CD8-positive, alpha-beta memory T cell (primary cell): ENCODE measurements at regions not wholly inside any gene's neighbourhood (a gene's known extent, or its start where the extent isn't known, plus 50 kb on each side); places are given as distances from the start of the nearest gene placed in this dataset.

Source experiments
- CTCF ChIA-PET: fragments of 350-600 bp; sonication (Branson Sonifier 250); formaldehyde crosslinking; loops from one replicate; lab custom pipeline; 2021; ENCODE audit warnings: antibody characterized with exemption; lab: Charles Lee
- POLR2A ChIA-PET: fragments of 350-600 bp; sonication (Branson Sonifier 250); formaldehyde crosslinking; loops from one replicate; lab custom pipeline; 2021; ENCODE audit warnings: antibody characterized with exemption; lab: Charles Lee
- DNase-seq, 5 donors: peaks; one replicate each; pipeline versions ENCODE4 v3.0.0 to v3.0.0-alpha.2; 2020 to 2022; ENCODE audit warnings: mixed read lengths in 1 of 5
- H3K27ac ChIP-seq: one replicate; pipeline ENCODE4 v1.7.0; 2013; ENCODE audit warnings: low read depth, mild to moderate bottlenecking, low read length, moderate library complexity
- H3K27me3 ChIP-seq: 2 replicates; pipeline ENCODE4 v1.7.0; 2013; ENCODE audit warnings: low read length, mild to moderate bottlenecking; ENCODE audit not compliant: insufficient read depth, poor library complexity, severe bottlenecking
- H3K36me3 ChIP-seq: 2 replicates; pipeline ENCODE4 v1.7.0; 2013; ENCODE audit warnings: mild to moderate bottlenecking, low read length, moderate library complexity; ENCODE audit not compliant: insufficient read depth
- H3K4me1 ChIP-seq: 2 replicates; pipeline ENCODE4 v1.7.0; 2013; ENCODE audit warnings: mild to moderate bottlenecking, low read length, moderate library complexity; ENCODE audit not compliant: insufficient read depth
- H3K4me3 ChIP-seq: 2 replicates; pipeline ENCODE4 v1.7.0; 2013; ENCODE audit warnings: mild to moderate bottlenecking, low read length
- H3K9me3 ChIP-seq: 2 replicates; pipeline ENCODE4 v1.7.0; 2013; ENCODE audit warnings: mild to moderate bottlenecking, low read length
- H3K27ac Mint-ChIP-seq, 8 donors: one replicate each; pipeline ENCODE4 v1.8.0; 2020 to 2021; ENCODE audit warnings: mixed read lengths in 8 of 8, mild to moderate bottlenecking in 6 of 8, inconsistent platforms in 3 of 8, moderate library complexity in 3 of 8
- H3K27me3 Mint-ChIP-seq, 2 donors: one replicate each; pipeline ENCODE4 v1.8.0; 2020 to 2021; ENCODE audit warnings: mixed read lengths in 2 of 2, mild to moderate bottlenecking in 1 of 2, moderate library complexity in 1 of 2
- H3K36me3 Mint-ChIP-seq, 3 donors: one replicate each; pipeline ENCODE4 v1.8.0; 2020 to 2021; ENCODE audit warnings: mixed read lengths in 3 of 3, inconsistent platforms in 1 of 3, mild to moderate bottlenecking in 1 of 3
- H3K4me1 Mint-ChIP-seq, 3 donors: one replicate each; pipeline ENCODE4 v1.8.0; 2020 to 2021; ENCODE audit warnings: mixed read lengths in 3 of 3, inconsistent platforms in 1 of 3, mild to moderate bottlenecking in 1 of 3
- H3K4me3 Mint-ChIP-seq, 7 donors: one replicate each; pipeline ENCODE4 v1.8.0; 2020 to 2021; ENCODE audit warnings: mixed read lengths in 7 of 7, mild to moderate bottlenecking in 6 of 7, moderate library complexity in 4 of 7, inconsistent platforms in 2 of 7
- H3K9me3 Mint-ChIP-seq, 5 donors: one replicate each; pipeline ENCODE4 v1.8.0; 2020 to 2022; ENCODE audit warnings: mixed read lengths in 5 of 5, mild to moderate bottlenecking in 3 of 5, moderate library complexity in 2 of 5, inconsistent platforms in 1 of 5

GRCh38 chr13:31053896-31054295 lies 107.8 kb downstream of the HSPH1 start:
- Mint-ChIP-seq H3K9me3 (no peaks in the 10 kb centered on the region), H3K36me3 (no peaks in the 10 kb centered on the region), H3K4me1 (no peaks in the 10 kb centered on the region), H3K4me3 (no peak overlapping the region), H3K27me3 (peaks cover 6 to 19% of the 10 kb centered on the region in 2 donors), H3K27ac (no peak overlapping the region)
- no peaks in the 10 kb centered on the region for H3K27me3 ChIP-seq
- H3K9me3 ChIP-seq: no peaks in the 10 kb centered on the region
- H3K4me3 ChIP-seq: no peak overlapping the region
- ChIA-PET POLR2A (no interaction called here), CTCF (no interaction called here)
- no peak overlapping the region for H3K27ac ChIP-seq
- no peaks in the 10 kb centered on the region for H3K4me1 ChIP-seq
- H3K36me3 ChIP-seq: no peaks in the 10 kb centered on the region
- DNase-seq: no peak

- H3K4me3 Mint-ChIP-seq: no peak overlapping the region
- H3K27ac ChIP-seq: no peak overlapping the region
- H3K36me3 Mint-ChIP-seq: no peaks in the 10 kb centered on the region
- peaks cover 6 to 19% of the 10 kb centered on the region in 2 donors for H3K27me3 Mint-ChIP-seq
- POLR2A ChIA-PET: no interaction called here
- H3K9me3 ChIP-seq: no peaks in the 10 kb centered on the region
- H3K4me3 ChIP-seq: no peak overlapping the region
- DNase-seq: no peak
- H3K27ac Mint-ChIP-seq: no peak overlapping the region
- no peaks in the 10 kb centered on the region for H3K4me1 Mint-ChIP-seq
- H3K9me3 Mint-ChIP-seq: no peaks in the 10 kb centered on the region
- H3K4me1 ChIP-seq: no peaks in the 10 kb centered on the region
- CTCF ChIA-PET: no interaction called here
- no peaks in the 10 kb centered on the region for H3K27me3 ChIP-seq
- H3K36me3 ChIP-seq: no peaks in the 10 kb centered on the region
Measured at GRCh38 chr13:31053091-31053490, 108.6 kb downstream of the HSPH1 start.

GRCh38 chr13:31052478-31052877 lies 109.2 kb downstream of the HSPH1 start:
- no peak for DNase-seq
- no peaks in the 10 kb centered on the region for H3K9me3 Mint-ChIP-seq
- Histone ChIP-seq H3K27ac (no peak overlapping the region), H3K4me1 (no peaks in the 10 kb centered on the region), H3K9me3 (no peaks in the 10 kb centered on the region), H3K4me3 (no peak overlapping the region), H3K36me3 (no peaks in the 10 kb centered on the region), H3K27me3 (no peaks in the 10 kb centered on the region)
- ChIA-PET CTCF (no interaction called here), POLR2A (no interaction called here)
- no peak overlapping the region for H3K4me3 Mint-ChIP-seq
- H3K27me3 Mint-ChIP-seq: peaks cover 6 to 19% of the 10 kb centered on the region in 2 donors
- H3K36me3 Mint-ChIP-seq: no peaks in the 10 kb centered on the region
- no peak overlapping the region for H3K27ac Mint-ChIP-seq
- H3K4me1 Mint-ChIP-seq: no peaks in the 10 kb centered on the region

- no peaks in the 10 kb centered on the region for H3K27me3 ChIP-seq
- H3K4me1 ChIP-seq: no peaks in the 10 kb centered on the region
- H3K36me3 ChIP-seq: no peaks in the 10 kb centered on the region
- H3K36me3 Mint-ChIP-seq: no peaks in the 10 kb centered on the region
- no peak for DNase-seq
- no peak overlapping the region for H3K4me3 ChIP-seq
- peaks cover 6 to 19% of the 10 kb centered on the region in 2 donors for H3K27me3 Mint-ChIP-seq
- ChIA-PET CTCF (no interaction called here), POLR2A (no interaction called here)
- H3K27ac Mint-ChIP-seq: no peak overlapping the region
- H3K9me3 ChIP-seq: no peaks in the 10 kb centered on the region
- H3K4me1 Mint-ChIP-seq: no peaks in the 10 kb centered on the region
- no peak overlapping the region for H3K4me3 Mint-ChIP-seq
- no peaks in the 10 kb centered on the region for H3K9me3 Mint-ChIP-seq
- H3K27ac ChIP-seq: no peak overlapping the region
Measured at GRCh38 chr13:31051999-31052398, 109.7 kb downstream of the HSPH1 start.

GRCh38 chr13:31050486-31051400 lies 111.0 kb downstream of the HSPH1 start:
- peaks cover 6 to 19% of the 10 kb centered on the region in 2 donors for H3K27me3 Mint-ChIP-seq
- Histone ChIP-seq H3K27me3 (no peaks in the 10 kb centered on the region), H3K27ac (no peak overlapping the region), H3K36me3 (no peaks in the 10 kb centered on the region), H3K9me3 (no peaks in the 10 kb centered on the region), H3K4me3 (no peak overlapping the region), H3K4me1 (peaks cover 9% of the 10 kb centered on the region)
- no peaks in the 10 kb centered on the region for H3K36me3 Mint-ChIP-seq
- CTCF ChIA-PET: no interaction called here
- no peak overlapping the region for H3K27ac Mint-ChIP-seq
- H3K4me3 Mint-ChIP-seq: no peak overlapping the region
- no peak for DNase-seq
- H3K4me1 Mint-ChIP-seq: peaks cover 0 to 9% (median 5%) of the 10 kb centered on the region in 3 donors
- no peaks in the 10 kb centered on the region for H3K9me3 Mint-ChIP-seq
- POLR2A ChIA-PET: no interaction called here

- Histone ChIP-seq H3K36me3 (no peaks in the 10 kb centered on the region), H3K27ac (no peak overlapping the region), H3K4me3 (no peak overlapping the region), H3K27me3 (no peaks in the 10 kb centered on the region), H3K4me1 (peaks cover 18% of the 10 kb centered on the region), H3K9me3 (no peaks in the 10 kb centered on the region)
- peaks cover 0 to 18% (median 14%) of the 10 kb centered on the region in 3 donors for H3K4me1 Mint-ChIP-seq
- POLR2A ChIA-PET: no interaction called here
- H3K27ac Mint-ChIP-seq: no peak overlapping the region
- CTCF ChIA-PET: no interaction called here
- H3K4me3 Mint-ChIP-seq: no peak overlapping the region
- no peak for DNase-seq
- H3K36me3 Mint-ChIP-seq: no peaks in the 10 kb centered on the region
- no peaks in the 10 kb centered on the region for H3K9me3 Mint-ChIP-seq
- H3K27me3 Mint-ChIP-seq: peaks cover 6 to 19% of the 10 kb centered on the region in 2 donors
Measured at GRCh38 chr13:31049833-31050232, 111.9 kb downstream of the HSPH1 start.

- DNase-seq: no peak
- peaks cover 26% of the 10 kb centered on the region for H3K4me1 ChIP-seq
- H3K36me3 ChIP-seq: no peaks in the 10 kb centered on the region
- H3K4me1 Mint-ChIP-seq: peaks cover 0 to 26% (median 21%) of the 10 kb centered on the region in 3 donors
- no peaks in the 10 kb centered on the region for H3K9me3 Mint-ChIP-seq
- H3K4me3 Mint-ChIP-seq: no peak overlapping the region
- peaks cover 6 to 23% of the 10 kb centered on the region in 2 donors for H3K27me3 Mint-ChIP-seq
- CTCF ChIA-PET: no interaction called here
- no peak overlapping the region for H3K27ac Mint-ChIP-seq
- H3K9me3 ChIP-seq: no peaks in the 10 kb centered on the region
- POLR2A ChIA-PET: no interaction called here
- H3K27me3 ChIP-seq: no peaks in the 10 kb centered on the region
- H3K4me3 ChIP-seq: no peak overlapping the region
- no peaks in the 10 kb centered on the region for H3K36me3 Mint-ChIP-seq
- H3K27ac ChIP-seq: no peak overlapping the region
Measured at GRCh38 chr13:31049083-31049482, 112.6 kb downstream of the HSPH1 start.

- Histone ChIP-seq H3K36me3 (no peaks in the 10 kb centered on the region), H3K4me3 (no peak overlapping the region), H3K27me3 (no peaks in the 10 kb centered on the region), H3K9me3 (no peaks in the 10 kb centered on the region), H3K27ac (no peak overlapping the region), H3K4me1 (peaks cover 28% of the 10 kb centered on the region)
- Mint-ChIP-seq H3K4me3 (no peak overlapping the region), H3K36me3 (no peaks in the 10 kb centered on the region), H3K4me1 (peaks cover 4 to 30% (median 21%) of the 10 kb centered on the region in 3 donors), H3K27ac (no peak overlapping the region), H3K9me3 (no peaks in the 10 kb centered on the region), H3K27me3 (peaks cover 6 to 26% of the 10 kb centered on the region in 2 donors)
- CTCF ChIA-PET: no interaction called here
- DNase-seq: no peak
- POLR2A ChIA-PET: no interaction called here
Measured at GRCh38 chr13:31048521-31048920, 113.2 kb downstream of the HSPH1 start.
